HG02623 (cell line): ENCODE measurements at regions not wholly inside any gene's neighbourhood (a gene's known extent, or its start where the extent isn't known, plus 50 kb on each side); places are given as distances from the start of the nearest gene placed in this dataset.
"Not testable (repeated sequence)": the region's sequence is repeated elsewhere in the genome, so short reads cannot be mapped to it uniquely, and the experiment has no call there.

ENCODE experiments used
- ATAC-seq: cut with Tn5 transposase; IDR thresholded peaks from one replicate; pipeline ENCODE4 v1.9.1; 2021; ENCODE audit warnings: moderate library complexity; ENCODE audit not compliant: unreplicated experiment

DNA sequence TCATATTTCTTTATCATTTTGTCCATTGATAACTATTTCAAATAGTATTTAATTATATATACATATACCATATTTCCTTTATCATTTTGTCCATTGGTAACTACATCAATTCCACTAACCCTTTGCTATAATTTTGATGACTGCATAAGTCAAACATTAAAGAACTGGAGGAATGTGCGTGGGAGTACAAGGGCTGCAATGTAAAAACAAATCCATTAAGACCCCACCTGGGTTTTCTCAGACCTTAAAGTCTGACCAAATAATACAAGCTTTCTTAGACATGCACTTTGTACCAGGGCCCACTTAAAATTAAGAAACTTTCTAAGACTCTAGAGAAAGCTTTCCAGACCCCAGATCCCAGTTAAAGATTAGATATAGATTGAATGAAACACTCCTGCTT is 1622.4 kb upstream of the PCDH10 start:
- no peak for ATAC-seq

GRCh38 chr4:131531087-131531486 is 1618.0 kb upstream of the PCDH10 start:
- no peak for ATAC-seq

DNA sequence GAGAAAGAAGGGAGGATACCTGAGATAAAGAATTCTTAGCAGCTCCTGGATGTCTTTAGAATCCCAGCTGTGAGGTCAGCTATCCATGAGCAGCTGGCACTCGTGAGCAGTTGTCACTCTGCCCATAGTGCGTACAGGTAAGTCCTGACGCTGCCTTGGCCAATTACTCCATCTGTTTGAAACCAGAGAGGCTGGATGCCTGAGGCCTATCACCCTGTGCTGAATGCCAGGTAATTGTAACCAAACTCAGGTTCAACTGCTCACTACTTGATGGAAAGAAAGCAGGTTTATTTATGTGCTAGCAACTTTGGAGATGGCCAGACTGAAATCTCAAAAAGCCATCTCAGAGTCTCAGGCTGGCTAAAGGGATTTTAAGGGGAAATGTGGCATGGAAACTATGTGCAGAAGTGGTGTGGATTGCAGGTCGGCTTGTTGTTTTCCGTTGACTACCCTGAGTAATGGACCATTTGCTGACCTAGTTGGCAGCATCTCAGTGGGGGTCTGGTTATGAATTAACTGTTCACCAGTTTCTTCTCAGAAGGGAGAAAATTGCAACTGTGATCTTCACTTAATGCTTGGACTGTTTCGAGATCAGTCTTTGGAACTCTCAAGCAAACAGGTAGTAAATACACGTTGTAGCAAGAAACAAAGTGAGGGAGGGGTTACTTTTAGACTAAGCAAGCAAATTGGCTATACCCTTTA is 1614.0 kb upstream of the PCDH10 start:
- no peak for ATAC-seq

DNA sequence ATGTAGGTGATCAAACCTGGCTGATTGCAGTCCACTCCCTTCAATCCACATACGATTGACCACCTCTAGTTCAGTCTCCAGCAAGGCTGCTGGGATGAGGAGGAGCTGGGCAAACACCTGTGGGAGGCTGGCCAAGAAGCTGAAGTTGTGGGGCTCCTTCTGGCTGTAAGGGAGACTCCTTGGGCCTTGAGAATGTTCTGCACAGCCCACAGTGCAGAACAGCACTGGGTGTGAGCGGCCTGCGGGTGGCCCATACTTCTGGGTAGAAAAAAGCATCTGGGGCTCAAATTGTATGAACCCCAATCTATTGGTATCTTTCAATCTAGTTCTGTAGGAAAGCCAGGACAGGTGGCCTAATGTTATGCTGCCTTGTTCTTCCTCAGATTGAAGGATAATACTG is 1608.8 kb upstream of the PCDH10 start:
- ATAC-seq = no peak

- ATAC-seq = peak; percentile 59
These were observed 1601.5 kb upstream of the PCDH10 start for GRCh38 chr4:131547506-131547981.

- ATAC-seq = no peak
These were observed 1597.8 kb upstream of the PCDH10 start for GRCh38 chr4:131551306-131551705.

- no peak for ATAC-seq
These were observed 1583.1 kb upstream of the PCDH10 start for GRCh38 chr4:131566026-131566425.

- ATAC-seq = no peak
These were observed 1564.5 kb upstream of the PCDH10 start for GRCh38 chr4:131584587-131584986.

GRCh38 chr4:131595140-131595539 is 1554.0 kb upstream of the PCDH10 start:
- no peak for ATAC-seq

- ATAC-seq = no peak
These were observed 1545.4 kb upstream of the PCDH10 start for GRCh38 chr4:131603705-131604104.

- ATAC-seq = no peak
These were observed 1540.1 kb upstream of the PCDH10 start for GRCh38 chr4:131609039-131609438.

DNA sequence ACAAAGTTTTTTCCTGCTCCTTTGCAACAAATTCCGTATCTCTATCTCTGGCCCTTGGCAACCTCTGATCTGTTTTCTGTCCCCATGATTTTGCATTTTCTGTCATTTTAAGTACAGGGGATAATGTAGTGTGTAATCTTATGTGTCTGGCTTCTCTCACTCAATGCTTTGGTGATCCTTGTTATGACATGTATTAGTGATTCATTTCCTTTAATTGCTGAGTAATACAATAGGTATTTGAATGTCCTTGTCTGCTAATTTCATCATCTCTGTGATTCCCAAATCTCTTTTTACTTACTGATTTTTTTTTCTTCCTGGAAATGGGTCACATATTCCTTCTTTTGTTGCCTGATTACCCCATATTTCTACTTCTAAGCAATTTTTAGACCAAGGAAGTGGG is 1538.6 kb upstream of the PCDH10 start:
- ATAC-seq = not testable (repeated sequence)

- peak; percentile 30 for ATAC-seq
These were observed 1535.8 kb upstream of the PCDH10 start for GRCh38 chr4:131613086-131613823.

- peak; percentile 97 for ATAC-seq
These were observed 1535.3 kb upstream of the PCDH10 start for GRCh38 chr4:131613824-131614216.

GRCh38 chr4:131632877-131633276 is 1516.2 kb upstream of the PCDH10 start:
- no peak for ATAC-seq

DNA sequence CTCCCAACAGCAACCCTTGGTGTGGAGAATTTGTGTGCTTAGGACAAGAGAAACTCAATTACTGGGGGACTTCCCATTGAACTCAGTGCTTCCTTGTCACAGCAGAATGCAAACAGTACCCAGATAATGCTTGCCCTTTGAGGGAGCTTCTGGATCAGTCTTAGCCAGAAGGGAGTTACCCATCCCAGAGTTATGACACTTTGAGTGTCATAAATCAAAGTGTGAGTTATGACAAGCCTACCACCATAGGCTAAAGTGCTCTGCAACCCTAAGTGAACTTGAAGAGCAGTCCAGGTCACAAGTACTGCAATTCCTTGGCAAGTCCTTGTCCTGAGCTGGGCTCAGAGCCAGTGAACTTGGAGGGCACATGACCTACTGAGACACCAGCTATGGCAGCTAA is 1513.9 kb upstream of the PCDH10 start:
- ATAC-seq = no peak

- no peak for ATAC-seq
These were observed 1510.3 kb upstream of the PCDH10 start for GRCh38 chr4:131638781-131639180.

DNA sequence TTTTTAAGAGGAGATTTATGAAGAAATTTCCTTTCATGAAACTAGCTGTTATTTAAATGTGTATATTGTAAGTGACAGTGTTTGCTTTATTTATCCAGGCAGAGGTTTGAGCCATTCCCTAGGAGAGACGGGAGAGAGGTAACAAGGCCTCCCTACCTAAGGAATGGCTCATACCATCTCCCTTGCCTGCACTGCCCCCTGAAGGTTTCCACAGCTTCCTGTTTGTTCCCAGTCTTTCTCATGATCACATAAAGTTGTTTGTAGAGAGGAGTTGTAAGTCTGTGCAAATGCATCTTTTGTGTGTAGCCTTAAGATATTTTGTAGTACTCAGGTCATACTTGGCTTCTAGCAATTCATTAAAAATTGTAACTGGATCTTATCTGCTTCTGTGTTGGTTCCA is 1504.5 kb upstream of the PCDH10 start:
- ATAC-seq = no peak

- ATAC-seq = no peak
These were observed 1499.9 kb upstream of the PCDH10 start for GRCh38 chr4:131649227-131649626.

DNA sequence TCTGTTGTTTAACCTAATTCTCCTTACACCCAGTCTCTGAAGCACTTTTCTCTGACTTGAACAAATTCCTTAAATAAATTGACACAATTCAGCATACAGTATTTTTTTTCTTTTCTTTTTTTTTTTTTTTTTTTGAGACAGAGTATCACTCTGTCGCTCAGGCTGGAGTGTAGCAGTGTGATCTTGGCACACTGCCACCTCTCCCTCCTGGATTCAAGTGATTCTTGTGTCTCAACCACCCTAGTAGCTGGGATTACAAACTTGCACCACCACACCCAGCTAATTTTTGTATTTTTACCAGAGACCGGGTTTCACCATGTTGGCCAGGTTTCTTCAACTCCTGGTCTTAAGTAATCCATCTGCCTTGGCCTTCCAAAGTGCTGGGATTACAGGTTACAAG is 1498.1 kb upstream of the PCDH10 start:
- no peak for ATAC-seq

GRCh38 chr4:131683314-131683713 is 1465.8 kb upstream of the PCDH10 start:
- ATAC-seq = not testable (repeated sequence)

- no peak for ATAC-seq
These were observed 1427.2 kb upstream of the PCDH10 start for GRCh38 chr4:131721883-131722282.
